RWPE1 (cell line): ENCODE measurements at regions not wholly inside any gene's neighbourhood (a gene's known extent, or its start where the extent isn't known, plus 50 kb on each side); places are given as distances from the start of the nearest gene placed in this dataset.
"Not testable (repeated sequence)": the region's sequence is repeated elsewhere in the genome, so short reads cannot be mapped to it uniquely, and the experiment has no call there.

ENCODE experiments used
- CTCF ChIA-PET: fragments of 350-600 bp; sonication (Branson Sonifier 250); formaldehyde crosslinking; extraction: SDS; loops from one replicate; lab custom pipeline; 2021; lab: Yijun Ruan, JAX
- POLR2A ChIA-PET: fragments of 400-600 bp; formaldehyde crosslinking; extraction: SDS; loops from one replicate; lab custom pipeline; 2020; ENCODE audit warnings: antibody characterized with exemption; ENCODE audit not compliant: low non-redundant PET; lab: Yijun Ruan, JAX
- DNase-seq: peaks from one replicate; pipeline ENCODE4 v3.0.0; 2012; ENCODE audit warnings: low spot score
- H3K27ac ChIP-seq: fragments of 450-650 bp; 2 replicates; pipeline ENCODE4 v1.5.1; 2017
- CTCF ChIP-seq: fragments of 450-650 bp; conservative IDR thresholded peaks from 2 replicates; pipeline ENCODE4 v1.5.1; 2017; ENCODE audit warnings: low read depth, mild to moderate bottlenecking

GRCh38 chr11:90294526-90294925 is 71.7 kb upstream of the CHORDC1 start:
- no peak for DNase-seq
- ChIA-PET CTCF (no interaction called here), POLR2A (no interaction called here)
- TF ChIP-seq CTCF: no peak
- no peak overlapping the region for H3K27ac ChIP-seq

GRCh38 chr11:90294091-90294490 is 71.2 kb upstream of the CHORDC1 start:
- H3K27ac ChIP-seq: no peak overlapping the region
- DNase-seq: no peak
- ChIA-PET POLR2A (no interaction called here), CTCF (no interaction called here)
- TF ChIP-seq CTCF: no peak

GRCh38 chr11:90288212-90288821 is 65.5 kb upstream of the CHORDC1 start:
- DNase-seq: peak; percentile 45
- ChIA-PET POLR2A (no interaction called here), CTCF (interaction anchor here (1.0 kb wide), 2 partner anchors 172 kb away, joined by 4 to 5 read pairs; no protein-coding TSS in a partner anchor)
- H3K27ac ChIP-seq: no peak overlapping the region
- peak; percentile 66 for TF ChIP-seq CTCF

- ChIA-PET POLR2A (no interaction called here), CTCF (no interaction called here)
- TF ChIP-seq CTCF: no peak
- DNase-seq: no peak
- H3K27ac ChIP-seq: no peak overlapping the region
These were observed 63.8 kb upstream of the CHORDC1 start for GRCh38 chr11:90286640-90287039.

- DNase-seq: no peak
- H3K27ac ChIP-seq: no peak overlapping the region
- POLR2A ChIA-PET: no interaction called here
- no peak for TF ChIP-seq CTCF
- CTCF ChIA-PET: no interaction called here
These were observed 61.3 kb upstream of the CHORDC1 start for GRCh38 chr11:90284171-90284570.

GRCh38 chr11:90282551-90283071 is 59.8 kb upstream of the CHORDC1 start:
- H3K27ac ChIP-seq, CTCF ChIA-PET, POLR2A ChIA-PET: not testable (repeated sequence)

GRCh38 chr11:90274362-90274761 is 51.5 kb upstream of the CHORDC1 start:
- DNase-seq: no peak
- ChIA-PET CTCF (no interaction called here), POLR2A (no interaction called here)
- no peak overlapping the region for H3K27ac ChIP-seq
- no peak for TF ChIP-seq CTCF

More at GRCh38 chr11:90282551-90283071, 59.8 kb upstream of the CHORDC1 start:
- DNase-seq: not testable (repeated sequence)
